ENCODE measurements at regions not wholly inside any gene's neighbourhood (a gene's known extent, or its start where the extent isn't known, plus 50 kb on each side); places are given as distances from the start of the nearest gene placed in this dataset.

DNA sequence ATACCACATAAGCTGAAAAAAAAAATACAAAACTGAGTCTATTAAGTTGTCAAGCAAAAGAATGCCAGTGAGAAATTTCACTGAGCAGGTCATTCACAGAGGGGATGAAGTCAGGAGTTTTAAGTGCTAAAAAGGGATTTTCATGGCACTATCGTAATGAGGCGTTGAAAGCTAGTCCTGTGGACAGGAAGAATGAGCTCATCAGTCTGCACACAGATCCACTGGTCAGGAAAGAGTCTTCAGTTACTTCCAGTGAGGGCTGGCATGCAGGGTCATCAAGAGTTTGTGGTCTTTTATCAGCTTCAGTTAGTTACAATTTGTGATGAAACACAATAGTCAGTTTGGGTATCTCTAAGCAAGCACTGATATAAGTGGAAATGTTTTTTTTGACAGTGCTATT, 88.1 kb upstream of the WSCD2 start:
- DNase-seq (ENCODE audit: low spot score, unreplicated experiment), result no peak
- no peak for TF ChIP-seq CTCF (IDR thresholded peaks at IDR 0.05; ENCODE audit: unreplicated experiment)

GRCh38 chr12:108043286-108043685, 85.8 kb upstream of the WSCD2 start:
- H3K27me3 Mint-ChIP-seq, result peaks cover 34% of the 10 kb centered on the region
- DNase-seq (ENCODE audit: low spot score, unreplicated experiment), result no peak
- no peak overlapping the region for H3K4me3 Mint-ChIP-seq (ENCODE audit: low read depth)
- H3K36me3 Mint-ChIP-seq (ENCODE audit: insufficient read depth), result no peaks in the 10 kb centered on the region
- no peak for TF ChIP-seq CTCF (IDR thresholded peaks at IDR 0.05; ENCODE audit: unreplicated experiment)
- no peaks in the 10 kb centered on the region for H3K9me3 Mint-ChIP-seq (ENCODE audit: low read depth)
- no peak overlapping the region for H3K27ac Mint-ChIP-seq
- no peaks in the 10 kb centered on the region for H3K4me1 Mint-ChIP-seq (ENCODE audit: low read depth)

More for the DNA sequence above, 88.1 kb upstream of the WSCD2 start:
- no peaks in the 10 kb centered on the region for H3K9me3 Mint-ChIP-seq (ENCODE audit: low read depth)
- no peak overlapping the region for H3K4me3 Mint-ChIP-seq (ENCODE audit: low read depth)
- no peaks in the 10 kb centered on the region for H3K4me1 Mint-ChIP-seq (ENCODE audit: low read depth)
- H3K27ac Mint-ChIP-seq, result no peak overlapping the region
- no peaks in the 10 kb centered on the region for H3K36me3 Mint-ChIP-seq (ENCODE audit: insufficient read depth)
- peaks cover 32% of the 10 kb centered on the region for H3K27me3 Mint-ChIP-seq

- Mint-ChIP-seq H3K9me3 (ENCODE audit: low read depth) (no peaks in the 10 kb centered on the region), H3K4me1 (ENCODE audit: low read depth) (no peaks in the 10 kb centered on the region), H3K36me3 (ENCODE audit: insufficient read depth) (no peaks in the 10 kb centered on the region), H3K27me3 (peaks cover 31% of the 10 kb centered on the region), H3K4me3 (ENCODE audit: low read depth) (no peak overlapping the region), H3K27ac (no peak overlapping the region)
- DNase-seq (ENCODE audit: low spot score, unreplicated experiment), result no peak
- TF ChIP-seq CTCF (IDR thresholded peaks at IDR 0.05; ENCODE audit: unreplicated experiment), result no peak
These were observed 85.1 kb upstream of the WSCD2 start for GRCh38 chr12:108043750-108044533.

- no peaks in the 10 kb centered on the region for H3K4me1 Mint-ChIP-seq (ENCODE audit: low read depth)
- TF ChIP-seq CTCF (IDR thresholded peaks at IDR 0.05; ENCODE audit: unreplicated experiment), result no peak
- H3K36me3 Mint-ChIP-seq (ENCODE audit: insufficient read depth), result no peaks in the 10 kb centered on the region
- H3K27me3 Mint-ChIP-seq, result peaks cover 31% of the 10 kb centered on the region
- DNase-seq (ENCODE audit: low spot score, unreplicated experiment), result no peak
- H3K4me3 Mint-ChIP-seq (ENCODE audit: low read depth), result no peak overlapping the region
- no peaks in the 10 kb centered on the region for H3K9me3 Mint-ChIP-seq (ENCODE audit: low read depth)
- H3K27ac Mint-ChIP-seq, result no peak overlapping the region
These were observed 83.0 kb upstream of the WSCD2 start for GRCh38 chr12:108046135-108046534.

DNA sequence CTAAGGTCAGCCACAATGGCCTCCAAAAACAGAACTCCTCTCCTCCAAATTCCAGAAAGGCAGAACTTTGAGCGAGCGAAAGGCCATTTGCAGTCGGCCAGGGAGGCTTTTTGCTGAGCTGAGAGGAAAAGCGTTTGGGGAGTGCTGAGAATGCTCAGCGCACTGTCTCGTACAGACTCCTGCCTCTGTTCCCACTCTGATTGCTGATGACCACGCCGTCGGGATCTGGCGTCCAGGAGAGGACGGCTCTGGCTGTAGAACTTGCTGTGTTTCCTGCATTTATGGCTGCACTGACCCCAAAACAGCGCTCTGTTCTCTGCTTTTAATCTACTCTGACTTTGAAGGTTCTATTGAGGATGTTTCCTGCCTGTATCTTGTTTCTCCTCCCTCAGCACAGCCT, 82.4 kb upstream of the WSCD2 start:
- no peaks in the 10 kb centered on the region for H3K36me3 Mint-ChIP-seq (ENCODE audit: insufficient read depth)
- H3K27ac Mint-ChIP-seq, result no peak overlapping the region
- H3K4me3 Mint-ChIP-seq (ENCODE audit: low read depth), result no peak overlapping the region
- peaks cover 29% of the 10 kb centered on the region for H3K27me3 Mint-ChIP-seq
- no peaks in the 10 kb centered on the region for H3K9me3 Mint-ChIP-seq (ENCODE audit: low read depth)
- DNase-seq (ENCODE audit: low spot score, unreplicated experiment), result no peak
- no peaks in the 10 kb centered on the region for H3K4me1 Mint-ChIP-seq (ENCODE audit: low read depth)
- no peak for TF ChIP-seq CTCF (IDR thresholded peaks at IDR 0.05; ENCODE audit: unreplicated experiment)
